Embryonic facial prominence (tissue), 1 donor: ENCODE measurements at regions not wholly inside any gene's neighbourhood (a gene's known extent, or its start where the extent isn't known, plus 50 kb on each side); places are given as distances from the start of the nearest gene placed in this dataset.

ENCODE experiments used
- DNase-seq: peaks from one replicate; pipeline ENCODE4 v3.0.0-alpha.2; 2016; ENCODE audit errors: extremely low spot score

DNA sequence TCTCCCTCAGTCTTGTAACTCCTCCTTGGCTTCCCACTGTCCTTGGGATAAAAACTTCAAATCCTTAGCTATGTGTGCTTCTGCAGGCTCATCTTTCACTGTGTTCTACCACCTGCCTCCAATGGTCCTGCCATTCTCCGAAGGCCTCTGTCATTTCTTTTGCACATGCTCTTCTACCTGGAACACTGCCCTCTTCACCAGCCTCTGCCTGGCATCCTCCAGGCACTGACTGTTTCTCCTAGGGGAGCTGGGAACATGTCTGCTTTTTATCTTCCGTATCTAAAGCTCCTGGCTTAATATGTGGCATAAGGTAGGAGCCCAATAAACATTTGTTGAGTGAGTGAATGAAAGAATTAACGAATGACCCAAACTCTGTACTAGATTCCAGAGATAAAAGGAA, 603.3 kb upstream of the TMEM132C start:
- DNase-seq = no peak

DNA sequence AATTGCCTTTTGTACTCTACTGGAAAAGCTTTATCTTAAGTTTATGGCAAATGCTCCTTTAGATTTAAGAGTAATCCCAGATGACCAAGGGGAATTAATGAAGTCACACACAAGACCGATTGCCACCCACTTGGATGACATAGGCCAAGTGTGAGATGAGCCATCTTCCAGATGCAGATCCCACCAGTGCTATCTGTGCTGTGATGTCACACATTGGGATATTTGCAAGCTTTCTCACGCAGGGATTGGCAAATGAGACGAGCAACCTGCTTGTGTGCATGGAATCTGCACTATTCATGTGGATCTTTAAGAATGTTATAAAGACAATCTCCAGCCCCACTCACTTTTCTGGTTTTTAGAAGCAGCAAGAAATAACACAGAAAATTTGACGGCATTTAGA, 602.1 kb upstream of the TMEM132C start:
- DNase-seq = no peak

DNA sequence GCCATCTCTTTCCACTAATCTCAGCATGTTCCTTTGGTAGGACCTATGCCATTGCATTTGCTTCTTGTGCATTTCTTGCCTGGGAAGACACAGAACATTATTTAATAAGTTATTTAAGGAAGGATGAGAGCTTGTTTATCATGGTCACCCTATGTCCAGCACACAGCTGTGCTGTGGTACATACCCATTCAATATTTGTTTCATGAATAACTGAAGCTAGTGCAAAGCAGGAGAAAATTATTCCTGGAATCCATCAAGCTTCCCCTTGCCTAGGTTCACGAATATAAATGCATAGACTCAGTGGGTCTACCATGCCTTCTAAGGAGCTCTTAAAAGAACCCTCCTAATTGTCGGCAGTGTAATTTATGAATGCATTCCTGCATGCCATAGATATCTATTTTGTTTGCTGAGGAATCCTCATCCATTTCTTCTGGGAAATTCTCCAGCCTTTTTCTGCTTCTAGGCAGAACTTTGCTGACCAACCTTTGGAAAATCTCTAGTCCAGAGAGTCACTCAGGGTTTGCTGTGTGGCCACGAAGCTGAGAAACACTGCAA, 599.8 kb upstream of the TMEM132C start:
- no peak for DNase-seq

DNA sequence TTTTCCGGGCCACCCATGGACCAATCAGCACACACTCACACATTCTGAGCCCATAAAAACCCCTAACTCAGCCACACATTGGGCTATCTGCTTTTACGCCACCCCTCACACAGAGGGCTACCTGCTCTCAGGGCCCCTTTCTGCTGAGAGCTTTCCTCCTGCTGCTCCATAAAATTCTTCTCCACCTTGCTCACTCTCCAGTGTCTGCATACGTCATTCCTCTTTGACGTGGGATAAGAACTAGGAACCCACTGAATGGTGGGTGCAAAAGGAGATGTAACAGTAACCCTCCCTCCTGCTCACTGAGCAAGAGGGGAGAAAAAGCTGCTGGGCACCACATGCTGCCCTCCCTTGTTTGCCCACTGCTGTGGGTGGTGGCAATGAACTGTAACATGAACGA, 596.7 kb upstream of the TMEM132C start:
- no peak for DNase-seq

DNA sequence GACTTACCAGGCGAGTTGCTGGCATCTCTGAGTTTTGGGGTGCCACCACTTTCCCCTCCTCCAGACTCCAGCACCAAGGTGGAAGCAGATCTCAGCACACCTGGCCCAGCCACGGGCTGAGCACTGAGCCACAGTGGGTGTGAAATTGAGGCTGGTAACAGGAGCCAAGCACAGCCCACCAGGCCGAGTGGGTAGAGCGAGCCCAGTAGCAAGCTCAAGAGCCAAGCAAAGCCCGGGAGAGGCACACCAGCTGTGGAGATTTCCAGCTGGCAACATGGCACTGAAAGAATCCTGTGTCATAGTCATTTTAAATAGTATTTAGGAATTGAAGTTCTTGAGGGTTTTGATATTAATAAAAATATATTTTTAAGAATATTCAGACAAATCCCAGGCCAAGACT, 596.2 kb upstream of the TMEM132C start:
- no peak for DNase-seq

DNA sequence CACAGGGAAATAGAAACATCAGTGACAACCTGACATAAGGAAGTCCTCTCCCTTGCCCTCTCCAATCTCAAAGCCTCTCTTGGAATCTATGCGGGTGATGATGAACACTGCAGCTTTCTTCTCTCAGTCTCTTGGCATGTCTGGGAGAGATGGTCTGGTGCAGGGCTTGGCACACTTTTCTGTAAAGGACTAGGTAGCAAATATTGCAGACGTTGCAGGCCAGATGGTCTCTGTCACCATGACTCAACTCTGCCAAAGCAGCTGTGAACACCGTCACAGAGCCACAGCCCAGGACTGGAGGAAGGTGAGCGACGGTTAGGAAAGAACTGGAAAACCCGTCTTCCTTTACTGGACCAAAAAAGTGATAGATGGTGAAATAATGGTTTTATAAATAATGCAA, 591.0 kb upstream of the TMEM132C start:
- no peak for DNase-seq

DNA sequence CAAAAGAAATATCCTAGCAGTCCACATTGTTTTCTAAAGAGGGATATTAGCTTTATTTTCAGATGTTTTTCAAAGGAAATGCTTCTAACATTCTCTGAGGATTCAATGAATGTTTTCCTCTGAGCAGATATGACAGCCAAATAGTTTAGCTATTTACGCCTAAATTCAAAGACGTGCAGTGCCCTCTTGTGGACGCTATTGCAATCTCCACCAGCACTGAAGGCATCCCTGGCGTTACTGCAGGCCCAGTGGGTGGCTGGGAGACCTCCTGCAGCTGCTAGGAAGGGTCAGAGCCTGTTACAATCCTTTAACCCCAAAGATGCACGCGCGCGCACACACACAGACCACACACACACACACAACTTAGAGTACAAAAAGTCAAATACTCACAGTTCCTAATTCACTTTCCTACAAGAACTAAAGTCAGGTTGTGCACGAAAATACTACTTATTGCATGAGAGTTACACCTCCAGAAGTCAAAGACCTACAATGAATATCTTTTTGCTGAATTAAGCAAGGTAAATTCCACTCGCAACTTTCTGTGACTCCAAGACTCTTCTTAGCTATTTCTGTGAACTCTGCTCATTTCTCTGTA, 589.3 kb upstream of the TMEM132C start:
- DNase-seq = peak; percentile 22

DNA sequence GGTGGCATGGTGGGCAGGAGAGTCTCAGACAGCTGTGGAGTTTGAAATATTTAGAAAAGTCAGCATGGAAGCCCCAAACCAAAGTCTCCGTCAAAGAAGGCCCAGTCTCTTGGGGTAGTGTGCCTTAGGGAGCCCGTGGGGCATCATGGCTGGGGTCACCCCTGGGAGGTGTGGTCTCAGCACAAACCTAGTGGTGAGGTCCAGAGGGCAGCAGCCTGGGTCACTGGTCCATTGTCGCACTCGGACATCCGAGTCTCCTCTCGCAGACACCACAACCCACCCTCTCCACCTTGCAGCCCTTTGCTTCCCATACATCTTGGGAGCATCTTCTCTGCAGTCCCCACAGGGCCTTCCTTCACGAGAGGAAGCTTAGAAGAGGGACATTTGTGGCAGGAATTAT, 588.0 kb upstream of the TMEM132C start:
- DNase-seq = no peak

DNA sequence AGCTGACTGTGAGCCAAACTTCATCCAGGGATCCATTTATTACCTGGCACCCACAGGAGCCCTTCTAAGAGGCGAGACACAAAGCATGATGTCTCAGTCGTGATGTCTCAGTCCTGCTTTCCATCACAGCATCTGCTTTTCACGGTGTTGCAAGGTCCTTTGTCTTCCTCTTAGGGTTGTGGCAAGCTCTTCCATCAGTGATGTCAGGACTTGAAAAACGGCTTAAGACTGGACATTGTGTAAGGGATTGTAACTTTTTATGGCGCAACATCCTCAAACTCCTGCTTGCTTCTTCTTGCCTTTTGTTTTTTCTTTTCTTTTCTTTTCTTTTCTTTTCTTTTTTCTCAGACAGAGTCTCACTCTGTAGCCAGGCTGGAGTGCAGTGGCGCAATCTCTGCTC, 586.5 kb upstream of the TMEM132C start:
- no peak for DNase-seq

DNA sequence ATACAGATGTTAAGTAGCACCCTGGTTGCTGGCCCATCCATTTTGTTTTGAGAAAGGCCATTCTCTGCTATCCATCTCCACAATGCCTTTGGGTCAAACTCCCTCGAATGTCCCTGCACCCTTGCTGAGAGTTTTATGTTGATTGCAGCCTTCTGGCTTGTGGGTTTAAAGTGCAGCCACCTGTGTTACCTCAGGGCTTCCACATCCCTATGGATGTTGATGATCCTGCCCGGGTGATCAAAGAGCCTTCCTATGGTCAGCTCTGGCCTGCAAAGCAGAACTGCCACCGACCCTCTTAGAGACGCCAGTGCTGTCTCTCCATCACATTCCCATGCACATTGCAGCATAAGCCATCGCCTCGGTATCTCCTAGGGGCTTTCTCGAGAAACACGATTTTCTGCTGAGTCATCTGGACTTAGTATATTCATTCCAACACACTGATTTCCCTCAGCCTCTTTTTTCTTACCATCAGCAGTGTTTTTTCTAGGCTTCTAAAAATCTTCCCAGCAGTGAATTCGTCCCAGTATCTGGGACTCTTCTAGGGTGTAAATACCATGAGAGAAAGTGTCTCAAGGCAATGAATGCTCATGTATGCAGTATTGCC, 585.7 kb upstream of the TMEM132C start:
- DNase-seq = no peak

DNA sequence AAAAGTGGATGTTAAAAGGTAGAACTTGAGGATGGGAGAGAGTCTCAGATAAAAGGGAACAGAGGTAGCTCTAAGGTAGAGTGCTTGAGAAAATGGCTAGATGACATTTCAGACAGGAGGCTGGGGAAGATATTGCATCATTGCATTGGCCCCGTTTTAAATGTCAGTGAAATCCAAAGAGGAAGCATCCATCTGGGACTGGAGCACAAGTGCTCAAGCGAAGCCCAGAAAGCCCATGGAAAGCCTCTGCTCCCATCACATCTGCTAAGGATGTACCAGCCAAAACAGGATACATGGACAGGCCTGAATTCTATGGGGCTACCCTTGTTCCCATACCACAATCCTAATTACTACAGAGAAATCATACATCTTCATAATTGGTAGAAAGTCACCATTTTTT, 581.5 kb upstream of the TMEM132C start:
- DNase-seq = no peak

DNA sequence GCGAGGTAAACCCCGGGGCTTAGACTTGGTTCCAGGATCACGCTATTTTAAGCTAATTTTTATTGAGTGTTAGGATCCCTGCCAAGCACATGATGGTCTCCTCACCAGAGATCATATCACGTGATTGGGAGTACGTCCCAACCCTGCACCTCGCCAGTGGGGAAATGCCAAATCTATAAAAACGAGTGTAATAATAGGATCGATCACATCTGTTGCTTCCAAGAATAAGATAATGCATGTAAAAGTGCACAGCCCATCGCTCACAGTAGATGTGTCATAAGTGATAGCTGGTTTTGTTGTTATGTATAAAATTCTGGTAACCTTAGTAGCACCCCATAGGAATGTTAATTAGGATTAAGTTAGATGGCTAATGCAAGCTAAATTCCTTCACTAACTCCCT, 581.0 kb upstream of the TMEM132C start:
- no peak for DNase-seq

DNA sequence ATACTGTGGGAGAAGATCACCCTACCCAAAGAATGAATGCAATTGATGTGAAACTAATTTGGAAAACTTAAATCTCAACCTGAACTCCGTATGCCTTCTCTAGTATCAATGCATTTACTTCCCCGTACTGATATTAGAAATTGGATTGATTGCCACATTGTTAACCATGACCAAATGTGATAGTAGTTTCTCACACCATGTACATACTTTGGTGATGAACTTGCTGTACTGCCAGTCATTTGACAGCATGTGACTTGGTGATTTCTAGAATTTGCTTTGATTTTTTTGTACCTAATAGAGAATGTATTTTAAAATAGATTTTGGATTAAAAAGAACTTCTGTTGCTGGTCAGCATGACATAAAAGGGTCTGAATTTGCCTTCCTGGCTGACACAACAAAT, 579.8 kb upstream of the TMEM132C start:
- DNase-seq = no peak

DNA sequence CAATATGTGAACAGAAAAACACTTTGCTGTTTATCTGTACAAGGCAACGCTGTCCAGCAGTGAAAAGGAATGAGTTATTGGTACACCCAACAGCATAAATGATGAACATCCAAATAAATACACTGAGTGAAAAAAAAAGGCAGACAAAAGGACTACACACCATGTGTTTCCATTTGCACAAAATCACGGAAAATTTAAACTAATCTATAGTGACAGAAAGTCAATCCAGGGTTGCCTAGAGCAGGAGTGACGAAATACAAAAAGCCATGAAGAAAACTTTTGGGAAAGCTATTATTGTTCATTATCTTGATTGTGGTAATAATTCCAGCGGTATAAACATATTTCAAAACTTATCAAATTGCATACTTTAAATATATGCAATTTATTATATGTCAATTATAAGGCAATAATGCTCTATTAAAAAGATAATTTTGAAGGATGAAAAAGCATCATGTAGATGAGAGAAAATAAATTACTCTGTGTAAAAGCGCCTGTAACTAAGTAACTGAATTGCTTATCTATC, 578.0 kb upstream of the TMEM132C start:
- DNase-seq = no peak

DNA sequence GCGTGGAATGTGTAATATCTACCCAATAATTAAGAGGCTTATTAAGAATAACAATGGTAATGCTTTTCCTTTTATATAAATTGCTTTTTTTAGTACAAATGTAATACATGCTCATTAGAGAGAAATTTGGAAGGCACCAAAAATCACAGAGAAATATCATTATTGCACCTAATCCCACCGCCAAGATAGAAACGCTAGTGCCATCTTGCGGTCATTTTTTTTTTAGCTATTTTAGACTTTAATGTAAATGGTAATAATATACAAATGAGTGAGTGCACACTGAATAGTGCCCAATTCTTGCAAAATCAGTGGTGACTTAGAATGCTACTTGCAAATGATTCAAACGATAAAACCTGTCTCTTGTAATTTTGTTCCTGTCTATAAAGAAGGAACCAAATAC, 576.8 kb upstream of the TMEM132C start:
- no peak for DNase-seq

DNA sequence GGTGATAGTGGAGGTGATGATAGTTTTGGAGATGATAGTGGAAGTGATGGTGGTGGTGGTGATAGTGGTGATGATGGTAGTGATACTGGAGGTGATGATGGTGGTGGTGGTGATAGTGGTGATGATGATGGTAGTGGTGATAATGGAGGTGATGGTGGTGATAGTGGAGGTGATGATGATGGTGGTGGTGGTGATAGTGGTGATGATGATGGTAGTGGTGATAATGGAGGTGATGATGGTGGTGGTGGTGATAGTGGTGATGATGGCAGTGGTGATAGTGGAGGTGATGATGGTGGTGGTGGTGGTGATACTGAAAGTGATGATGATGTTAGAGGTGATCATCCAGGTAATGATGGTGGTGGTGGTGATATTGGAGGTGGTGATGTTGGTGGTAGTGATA, 570.0 kb upstream of the TMEM132C start:
- no peak for DNase-seq

DNA sequence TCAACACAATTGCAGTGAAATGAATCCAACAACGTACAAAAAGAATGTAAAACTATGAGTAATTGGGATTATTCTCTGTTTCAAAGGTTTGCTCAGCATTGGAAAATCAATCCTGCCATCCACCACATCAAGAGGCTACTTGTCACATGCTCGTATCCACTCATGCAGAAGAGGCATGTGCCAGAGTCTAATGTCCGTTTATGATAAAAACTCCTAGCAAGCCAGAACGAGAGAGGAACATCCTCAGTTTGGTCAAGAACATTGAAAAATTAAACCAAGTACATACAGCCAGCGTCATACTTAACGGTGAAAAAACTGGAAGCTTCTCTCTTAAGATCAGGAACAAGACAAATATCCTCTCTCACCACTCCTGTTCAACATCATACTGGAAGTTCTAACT, 563.9 kb upstream of the TMEM132C start:
- DNase-seq = no peak

DNA sequence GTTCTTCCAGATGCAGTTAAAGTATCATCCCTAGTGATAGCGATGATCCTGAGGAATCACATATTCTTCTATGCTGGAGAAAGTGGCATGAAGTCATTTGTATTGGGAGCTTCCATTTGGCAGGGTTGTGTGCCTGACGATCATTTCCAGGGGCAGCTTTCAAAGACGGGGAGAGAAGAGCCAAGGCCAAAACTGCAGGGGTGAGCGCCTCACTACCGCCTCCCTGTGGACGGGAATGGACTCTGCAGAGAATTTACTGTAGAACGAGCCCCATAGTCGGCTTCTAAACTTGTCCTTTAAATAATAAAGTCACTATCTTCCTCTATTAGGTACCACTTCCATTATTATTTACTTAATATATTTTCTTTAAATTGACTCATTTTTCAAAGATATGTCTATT, 555.9 kb upstream of the TMEM132C start:
- DNase-seq = no peak

DNA sequence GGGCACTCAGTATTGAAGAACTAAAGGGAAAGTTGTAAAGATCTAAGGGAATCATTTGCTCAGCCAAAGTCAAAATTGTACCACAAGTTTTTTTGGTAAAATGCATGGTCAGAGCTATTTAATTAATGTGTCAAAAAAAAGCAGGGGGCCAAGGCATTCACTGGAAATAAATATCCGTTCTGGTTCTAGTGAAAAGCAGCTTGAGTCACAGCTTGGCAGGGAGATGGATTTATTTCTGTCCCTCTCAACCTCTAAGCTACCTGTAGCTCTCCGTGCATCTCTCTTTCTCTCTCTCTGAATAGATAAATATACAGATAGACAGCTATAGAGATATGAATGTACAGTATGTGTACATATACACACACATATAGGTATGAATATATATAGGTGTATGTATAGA, 554.4 kb upstream of the TMEM132C start:
- DNase-seq = no peak

DNA sequence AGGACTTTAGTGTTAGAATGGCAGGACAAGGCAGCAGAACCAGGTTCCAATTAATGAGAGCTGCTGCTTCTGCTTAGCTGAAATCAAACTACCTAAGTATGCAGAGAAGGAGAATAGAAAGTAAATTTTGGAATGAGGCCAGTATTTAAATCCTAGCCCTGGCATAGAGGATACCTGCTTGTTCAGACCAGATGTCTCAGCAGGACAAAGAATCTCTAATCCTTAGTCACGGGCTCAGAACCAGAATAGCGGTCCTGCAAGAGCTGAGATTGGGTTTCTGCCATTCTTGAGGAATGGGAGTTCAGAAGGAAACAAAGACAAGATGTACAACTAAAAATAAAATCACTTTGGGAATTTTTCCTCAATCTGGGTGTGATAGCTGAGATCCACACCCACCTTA, 550.8 kb upstream of the TMEM132C start:
- no peak for DNase-seq

DNA sequence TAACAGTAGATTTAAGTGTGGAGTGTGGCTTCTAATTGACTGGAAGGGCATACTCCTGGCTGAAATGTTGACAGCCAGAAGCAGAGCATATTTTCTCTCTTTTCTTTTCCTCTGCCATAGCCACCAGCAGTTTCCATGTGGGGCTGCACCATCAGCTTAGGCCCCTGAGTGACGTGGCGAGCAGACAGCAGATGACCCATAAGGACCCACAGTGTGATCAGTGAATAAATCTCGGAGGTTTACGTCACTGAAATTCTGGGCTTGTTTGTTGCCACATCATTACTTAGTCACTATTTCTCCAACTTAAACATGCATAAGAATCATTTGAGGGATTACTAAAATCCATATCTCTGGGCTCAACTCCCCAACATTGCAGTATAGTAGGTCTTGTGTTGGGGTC, 549.7 kb upstream of the TMEM132C start:
- DNase-seq = no peak

DNA sequence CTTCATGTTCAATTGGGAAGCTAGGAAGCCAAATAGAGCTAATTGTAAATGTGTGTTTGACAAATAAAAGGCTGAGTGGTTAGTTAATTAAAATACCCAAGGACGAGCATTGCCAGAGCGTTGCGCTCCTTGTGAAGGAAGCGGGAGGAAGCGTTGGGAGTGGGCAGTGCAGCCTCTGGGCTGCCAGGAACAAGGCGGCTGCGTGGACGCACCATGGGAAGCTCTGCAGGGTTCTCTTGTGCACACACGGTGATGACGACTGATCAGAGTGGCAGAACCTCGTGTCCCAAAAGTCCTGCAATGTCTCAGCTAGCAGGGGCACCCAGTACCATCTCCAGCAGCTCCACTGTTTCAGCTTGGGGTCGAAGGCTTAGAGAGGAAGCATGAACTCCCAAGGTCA, 546.6 kb upstream of the TMEM132C start:
- DNase-seq = no peak

DNA sequence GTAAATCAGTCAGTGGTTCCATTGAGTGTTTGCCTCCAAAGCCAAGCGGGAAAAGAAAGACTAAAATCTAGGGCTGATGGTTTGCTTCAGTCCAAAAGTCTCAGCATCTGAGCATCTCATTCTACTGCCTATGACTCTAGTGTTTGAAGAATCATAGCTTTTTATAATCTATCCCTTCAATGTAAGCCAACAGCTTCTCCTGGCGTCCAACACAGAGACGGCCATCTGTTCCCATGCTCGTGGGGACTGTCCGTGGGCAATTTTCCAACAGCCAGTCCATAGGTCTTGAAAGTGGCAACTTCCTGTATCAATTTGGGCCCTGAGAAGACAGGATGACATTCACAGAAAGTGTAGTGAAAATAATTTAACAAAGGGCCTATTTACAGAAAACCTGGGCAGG, 544.4 kb upstream of the TMEM132C start:
- DNase-seq = no peak

DNA sequence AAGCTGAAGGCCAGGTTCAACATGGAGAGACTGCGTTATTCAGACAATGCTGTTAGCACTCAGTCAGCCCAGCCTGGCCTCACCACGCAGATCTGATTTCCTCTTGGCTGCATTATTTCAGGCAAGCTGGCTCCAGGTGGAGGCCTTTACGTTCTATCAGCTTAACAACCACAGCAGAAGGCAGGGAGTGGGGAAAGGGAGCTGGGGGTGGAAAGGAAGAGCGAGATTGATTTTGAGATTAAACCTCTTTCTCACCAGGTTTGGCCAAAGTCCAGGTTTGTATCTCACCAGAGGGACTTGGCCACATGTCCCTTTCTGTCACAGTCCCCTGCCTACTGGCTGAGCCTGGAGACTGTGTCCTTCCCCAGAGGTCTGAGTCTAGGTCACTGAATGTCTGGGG, 543.7 kb upstream of the TMEM132C start:
- no peak for DNase-seq
